ENCODE measurements at regions not wholly inside any gene's neighbourhood (a gene's known extent, or its start where the extent isn't known, plus 50 kb on each side); places are given as distances from the start of the nearest gene placed in this dataset.

- Histone ChIP-seq H3K27me3 (ENCODE audit: low read depth, low read length) (peaks cover 17% of the 10 kb centered on the region), H3K27ac (ENCODE audit: low read length) (no peak overlapping the region)
These were observed 61.6 kb upstream of the KLHL29 start for GRCh38 chr2:23323198-23323916.

GRCh38 chr2:23323917-23324680 is 60.9 kb upstream of the KLHL29 start:
- TF ChIP-seq EZH2phosphoT487 (IDR thresholded peaks at IDR 0.05; ENCODE audit: low read depth) (no peak), CTCF (IDR thresholded peaks at IDR 0.05; ENCODE audit: low read depth, low read length) (no peak)
- no peak overlapping the region for H3K9ac ChIP-seq (ENCODE audit: low read length)
- H3K36me3 ChIP-seq (replicated peaks; ENCODE audit: low read depth, low read length): no peaks in the 10 kb centered on the region
- H4K20me1 ChIP-seq (ENCODE audit: insufficient read depth, low read length): no peaks in the 10 kb centered on the region
- no peak overlapping the region for H3K27ac ChIP-seq (ENCODE audit: low read length)
- H2AFZ ChIP-seq (ENCODE audit: low read depth, low read length): no peak overlapping the region
- H3K4me1 ChIP-seq (ENCODE audit: low read length): no peaks in the 10 kb centered on the region
- no peaks in the 10 kb centered on the region for H3K9me3 ChIP-seq (ENCODE audit: insufficient read depth, low read length)
- H3K4me2 ChIP-seq (ENCODE audit: low read length): no peak overlapping the region
- H3K79me2 ChIP-seq (ENCODE audit: low read length): no peaks in the 10 kb centered on the region
- H3K4me3 ChIP-seq (ENCODE audit: low read length): no peak overlapping the region
- H3K27me3 ChIP-seq (ENCODE audit: low read depth, low read length): peaks cover 22% of the 10 kb centered on the region

More at GRCh38 chr2:23323198-23323916, 61.6 kb upstream of the KLHL29 start:
- Histone ChIP-seq H3K9ac (ENCODE audit: low read length) (no peak overlapping the region), H3K4me1 (ENCODE audit: low read length) (no peaks in the 10 kb centered on the region), H3K4me3 (ENCODE audit: low read length) (no peak overlapping the region), H3K9me3 (ENCODE audit: insufficient read depth, low read length) (no peaks in the 10 kb centered on the region), H4K20me1 (ENCODE audit: insufficient read depth, low read length) (no peaks in the 10 kb centered on the region), H3K36me3 (replicated peaks; ENCODE audit: low read depth, low read length) (no peaks in the 10 kb centered on the region), H2AFZ (ENCODE audit: low read depth, low read length) (no peak overlapping the region), H3K4me2 (ENCODE audit: low read length) (no peak overlapping the region), H3K79me2 (ENCODE audit: low read length) (no peaks in the 10 kb centered on the region)
- no peak for TF ChIP-seq CTCF (IDR thresholded peaks at IDR 0.05; ENCODE audit: low read depth, low read length)
- TF ChIP-seq EZH2phosphoT487 (IDR thresholded peaks at IDR 0.05; ENCODE audit: low read depth): no peak

- Histone ChIP-seq H3K4me2 (ENCODE audit: low read length) (no peak overlapping the region), H2AFZ (ENCODE audit: low read depth, low read length) (no peak overlapping the region), H3K4me3 (ENCODE audit: low read length) (no peak overlapping the region), H3K27me3 (ENCODE audit: low read depth, low read length) (peaks cover 35% of the 10 kb centered on the region), H3K4me1 (ENCODE audit: low read length) (no peaks in the 10 kb centered on the region), H3K9ac (ENCODE audit: low read length) (no peak overlapping the region), H4K20me1 (ENCODE audit: insufficient read depth, low read length) (no peaks in the 10 kb centered on the region), H3K36me3 (replicated peaks; ENCODE audit: low read depth, low read length) (no peaks in the 10 kb centered on the region), H3K9me3 (ENCODE audit: insufficient read depth, low read length) (no peaks in the 10 kb centered on the region), H3K27ac (ENCODE audit: low read length) (no peak overlapping the region), H3K79me2 (ENCODE audit: low read length) (no peaks in the 10 kb centered on the region)
- TF ChIP-seq CTCF (IDR thresholded peaks at IDR 0.05; ENCODE audit: low read depth, low read length) (no peak), EZH2phosphoT487 (IDR thresholded peaks at IDR 0.05; ENCODE audit: low read depth) (no peak)
These were observed 58.6 kb upstream of the KLHL29 start for GRCh38 chr2:23326330-23326729.

GRCh38 chr2:23327416-23327815 is 57.6 kb upstream of the KLHL29 start:
- Histone ChIP-seq H3K4me2 (ENCODE audit: low read length) (no peak overlapping the region), H3K4me3 (ENCODE audit: low read length) (no peak overlapping the region), H4K20me1 (ENCODE audit: insufficient read depth, low read length) (no peaks in the 10 kb centered on the region), H3K9ac (ENCODE audit: low read length) (no peak overlapping the region), H3K9me3 (ENCODE audit: insufficient read depth, low read length) (no peaks in the 10 kb centered on the region), H3K4me1 (ENCODE audit: low read length) (no peaks in the 10 kb centered on the region), H3K27me3 (ENCODE audit: low read depth, low read length) (peaks cover 35% of the 10 kb centered on the region), H3K79me2 (ENCODE audit: low read length) (no peaks in the 10 kb centered on the region), H3K36me3 (replicated peaks; ENCODE audit: low read depth, low read length) (no peaks in the 10 kb centered on the region), H2AFZ (ENCODE audit: low read depth, low read length) (no peak overlapping the region), H3K27ac (ENCODE audit: low read length) (no peak overlapping the region)
- TF ChIP-seq CTCF (IDR thresholded peaks at IDR 0.05; ENCODE audit: low read depth, low read length) (no peak), EZH2phosphoT487 (IDR thresholded peaks at IDR 0.05; ENCODE audit: low read depth) (no peak)
